Testis (tissue), 2 donors: ENCODE measurements at regions not wholly inside any gene's neighbourhood (a gene's known extent, or its start where the extent isn't known, plus 50 kb on each side); places are given as distances from the start of the nearest gene placed in this dataset.

Experiments used
- POLR2A ChIP-seq: fragments of 450-650 bp; IDR thresholded peaks from one replicate; pipeline ENCODE4 v1.6.1; 2017; ENCODE audit warnings: antibody characterized with exemption, mild to moderate bottlenecking, moderate library complexity
- TF ChIP-seq, protein P1 (sequence below), 3 experiments: fragments of 450-650 bp in 2 of 3; fragments of 200-600 bp in 1 of 3; sonication (generic) in 1 of 3; IDR thresholded peaks; one replicate each; pipeline ENCODE4 v1.5.1; 2016 to 2019; ENCODE audit warnings: antibody characterized with exemption in 3 of 3, mild to moderate bottlenecking in 2 of 3, moderate library complexity in 1 of 3

DNA sequence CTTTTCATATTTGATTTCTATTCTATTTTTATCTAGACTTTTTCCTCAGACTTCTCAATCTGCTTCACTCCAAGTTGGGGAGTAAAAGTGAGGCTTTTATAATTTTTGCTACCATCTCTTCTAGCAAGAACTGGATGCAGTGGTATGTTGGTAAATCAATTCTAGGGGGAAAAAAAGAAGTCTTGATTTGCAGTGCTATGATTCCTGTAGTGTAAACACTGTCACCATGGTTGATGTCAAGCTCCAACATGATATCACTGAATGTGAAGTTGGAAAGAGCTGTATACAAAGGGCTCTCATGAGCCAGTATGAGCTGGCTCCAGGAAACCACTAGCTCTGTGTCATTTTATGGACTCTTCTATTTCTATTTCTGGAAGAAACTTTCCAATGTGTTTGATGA lies 439.2 kb downstream of the NTRK2 start:
- TF ChIP-seq, protein P1, sequence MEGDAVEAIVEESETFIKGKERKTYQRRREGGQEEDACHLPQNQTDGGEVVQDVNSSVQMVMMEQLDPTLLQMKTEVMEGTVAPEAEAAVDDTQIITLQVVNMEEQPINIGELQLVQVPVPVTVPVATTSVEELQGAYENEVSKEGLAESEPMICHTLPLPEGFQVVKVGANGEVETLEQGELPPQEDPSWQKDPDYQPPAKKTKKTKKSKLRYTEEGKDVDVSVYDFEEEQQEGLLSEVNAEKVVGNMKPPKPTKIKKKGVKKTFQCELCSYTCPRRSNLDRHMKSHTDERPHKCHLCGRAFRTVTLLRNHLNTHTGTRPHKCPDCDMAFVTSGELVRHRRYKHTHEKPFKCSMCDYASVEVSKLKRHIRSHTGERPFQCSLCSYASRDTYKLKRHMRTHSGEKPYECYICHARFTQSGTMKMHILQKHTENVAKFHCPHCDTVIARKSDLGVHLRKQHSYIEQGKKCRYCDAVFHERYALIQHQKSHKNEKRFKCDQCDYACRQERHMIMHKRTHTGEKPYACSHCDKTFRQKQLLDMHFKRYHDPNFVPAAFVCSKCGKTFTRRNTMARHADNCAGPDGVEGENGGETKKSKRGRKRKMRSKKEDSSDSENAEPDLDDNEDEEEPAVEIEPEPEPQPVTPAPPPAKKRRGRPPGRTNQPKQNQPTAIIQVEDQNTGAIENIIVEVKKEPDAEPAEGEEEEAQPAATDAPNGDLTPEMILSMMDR (IDR thresholded peaks at IDR 0.05): no peak
- no peak for TF ChIP-seq POLR2A
